Activated T-cell treated with anti-CD3 and anti-CD28 coated beads, Interleukin-2, amount 50 U/mL, for 1 hour (primary cell): ENCODE measurements at regions not wholly inside any gene's neighbourhood (a gene's known extent, or its start where the extent isn't known, plus 50 kb on each side); places are given as distances from the start of the nearest gene placed in this dataset.
"Not testable (repeated sequence)": the region's sequence is repeated elsewhere in the genome, so short reads cannot be mapped to it uniquely, and the experiment has no call there.

ENCODE experiments used
- DNase-seq: peaks from one replicate; pipeline ENCODE4 v3.0.0-alpha.2; 2020

DNA sequence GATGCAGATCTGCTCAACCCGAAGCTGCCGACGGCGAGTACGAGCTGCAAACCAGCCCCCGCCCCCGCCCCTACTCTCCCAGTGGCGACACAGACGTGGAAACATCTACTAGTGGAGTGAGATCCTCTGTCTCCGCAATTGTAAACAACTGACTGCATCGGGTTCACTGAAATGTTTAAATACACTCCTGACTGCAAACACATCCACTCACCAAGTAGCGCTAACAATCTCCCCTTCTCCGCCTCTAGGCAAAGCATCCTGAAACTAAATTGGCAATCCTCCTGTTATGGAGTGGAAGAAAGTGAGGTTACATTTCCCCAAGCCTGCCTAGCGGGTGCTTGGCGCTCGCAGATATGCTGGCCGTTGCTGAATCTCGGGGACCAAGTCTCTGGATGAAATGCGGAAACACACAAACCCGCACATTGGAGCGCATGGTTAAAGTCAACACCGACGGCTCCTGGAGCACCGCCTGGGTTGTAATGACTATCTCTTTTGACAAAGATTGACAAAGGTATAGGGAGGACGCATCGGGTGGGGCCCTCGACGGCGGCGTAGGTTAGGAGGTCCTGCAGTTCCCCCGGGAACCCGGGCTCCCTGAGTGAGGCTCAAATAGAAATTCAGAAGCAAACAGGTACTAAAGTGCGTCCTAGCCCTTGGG, 117.0 kb upstream of the TEX13C start:
- no peak for DNase-seq

- no peak for DNase-seq
These were observed 116.3 kb upstream of the TEX13C start for GRCh38 chrX:125203365-125203736.

GRCh38 chrX:125203737-125204578, 115.7 kb upstream of the TEX13C start:
- no peak for DNase-seq

- no peak for DNase-seq
These were observed 115.0 kb upstream of the TEX13C start for GRCh38 chrX:125204681-125205132.

DNA sequence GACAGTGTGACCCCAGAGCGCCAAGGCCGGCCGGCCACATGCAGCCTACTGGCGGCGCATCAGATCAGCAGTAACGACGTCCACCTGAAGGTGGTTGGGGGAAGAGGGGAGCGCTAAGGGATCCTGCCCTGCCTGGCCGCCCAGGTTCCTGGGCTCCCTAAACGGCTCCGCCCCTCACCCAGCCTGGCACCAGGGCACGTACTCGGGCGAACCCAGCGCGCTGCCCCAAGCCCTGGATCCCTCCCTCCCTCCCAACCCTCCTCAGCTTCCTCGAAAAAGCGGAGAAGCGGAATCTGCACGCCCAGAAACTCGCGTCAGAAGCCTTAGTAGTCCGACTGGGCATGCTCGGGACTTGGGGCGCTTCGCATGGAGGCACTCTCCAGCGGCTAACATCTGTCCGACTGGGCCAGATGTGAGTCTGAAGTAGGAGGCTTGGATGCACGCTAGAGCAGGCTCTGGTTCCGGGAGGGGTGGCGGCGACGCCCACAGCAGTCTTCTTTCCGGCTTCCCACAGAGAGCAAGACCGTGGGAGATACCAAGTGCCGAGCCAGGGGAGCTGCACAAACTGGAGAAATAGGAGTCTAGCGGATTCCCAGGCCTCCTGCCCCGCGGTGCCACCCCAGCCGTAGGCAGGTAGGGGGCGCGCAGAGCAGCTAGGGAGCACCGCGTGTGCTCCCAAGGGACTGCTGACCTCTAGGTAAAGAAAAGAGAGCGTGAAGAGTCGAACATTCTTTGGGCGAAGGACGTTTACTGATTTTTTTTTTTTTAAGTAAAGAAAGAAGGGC, 114.3 kb upstream of the TEX13C start:
- DNase-seq: peak; percentile 22

DNA sequence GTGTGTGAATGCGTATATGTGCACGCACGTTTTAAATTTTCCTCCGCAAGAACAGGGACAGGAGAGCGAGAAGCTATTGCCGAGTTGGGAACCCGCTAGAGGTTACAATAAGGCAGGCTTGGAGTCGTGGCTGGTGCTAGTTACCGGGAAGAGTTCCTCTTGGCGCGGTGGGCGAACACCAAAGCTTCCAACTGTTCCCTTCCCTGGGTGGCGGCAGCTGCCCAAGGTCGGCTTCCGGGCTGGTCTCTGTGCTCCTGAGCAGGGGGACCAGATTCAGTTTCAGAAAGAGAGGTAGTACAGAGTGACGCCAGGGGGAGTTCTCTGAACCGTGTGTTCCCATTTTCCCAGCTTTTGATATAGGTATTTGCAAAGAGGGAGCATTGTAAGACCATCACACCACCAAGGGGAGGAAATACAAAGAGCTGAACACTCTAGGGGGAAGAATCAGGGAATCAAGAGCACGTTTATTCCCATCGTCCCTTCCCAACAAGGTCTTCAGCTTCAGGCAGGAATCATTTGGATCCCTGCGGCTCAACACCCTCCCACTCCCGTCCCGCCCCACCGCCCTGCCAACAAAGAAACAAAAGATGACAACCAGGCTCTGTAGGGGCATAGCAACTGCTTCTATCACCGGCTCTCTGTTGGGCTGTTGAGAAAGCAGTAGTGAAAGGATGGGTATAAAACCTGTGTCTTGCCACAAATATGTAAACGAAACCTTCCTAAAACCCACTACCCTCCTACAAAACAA, 113.6 kb upstream of the TEX13C start:
- no peak for DNase-seq

DNA sequence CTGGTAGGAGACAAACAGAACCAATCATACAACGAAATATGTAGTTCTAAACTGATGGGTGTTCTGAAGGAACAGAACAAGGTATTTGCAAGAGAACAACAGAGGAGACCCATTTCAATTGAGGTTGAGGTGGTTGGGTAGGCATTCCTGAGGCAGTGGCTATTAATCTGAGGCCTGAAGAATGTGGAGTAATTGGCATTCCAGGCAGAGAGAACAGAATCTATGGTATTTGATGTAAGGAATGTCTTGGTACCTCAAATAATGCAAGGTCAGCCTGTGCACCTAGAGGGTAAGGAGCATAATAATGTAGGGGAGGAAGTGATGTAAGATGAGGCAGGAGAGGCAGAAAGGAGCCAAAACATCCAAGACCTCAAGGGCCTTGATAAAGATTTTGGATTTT, 109.5 kb upstream of the TEX13C start:
- no peak for DNase-seq

GRCh38 chrX:125219852-125220251, 99.8 kb upstream of the TEX13C start:
- no peak for DNase-seq

DNA sequence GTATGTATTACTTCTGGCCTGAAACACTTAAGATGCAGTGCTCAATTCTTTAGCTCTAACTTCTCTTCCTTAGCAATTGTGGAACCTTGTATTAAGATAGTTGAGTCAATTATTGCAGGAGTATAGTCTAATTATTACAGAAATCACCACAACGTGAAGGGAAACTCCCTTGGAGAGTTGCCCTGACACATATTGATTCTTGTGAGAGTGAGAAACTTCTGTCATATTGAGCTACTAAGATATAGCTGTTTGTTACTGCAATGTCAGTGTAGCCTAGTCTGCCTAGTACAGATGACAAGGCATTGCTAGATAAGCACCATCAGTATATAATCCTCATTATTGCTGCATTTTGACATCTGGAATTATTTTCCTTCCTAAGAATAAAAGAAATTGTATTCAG, 82.7 kb upstream of the TEX13C start:
- DNase-seq: no peak

- no peak for DNase-seq
These were observed 70.7 kb upstream of the TEX13C start for GRCh38 chrX:125248931-125249330.

GRCh38 chrX:125255759-125256158, 63.9 kb upstream of the TEX13C start:
- DNase-seq: not testable (repeated sequence)

DNA sequence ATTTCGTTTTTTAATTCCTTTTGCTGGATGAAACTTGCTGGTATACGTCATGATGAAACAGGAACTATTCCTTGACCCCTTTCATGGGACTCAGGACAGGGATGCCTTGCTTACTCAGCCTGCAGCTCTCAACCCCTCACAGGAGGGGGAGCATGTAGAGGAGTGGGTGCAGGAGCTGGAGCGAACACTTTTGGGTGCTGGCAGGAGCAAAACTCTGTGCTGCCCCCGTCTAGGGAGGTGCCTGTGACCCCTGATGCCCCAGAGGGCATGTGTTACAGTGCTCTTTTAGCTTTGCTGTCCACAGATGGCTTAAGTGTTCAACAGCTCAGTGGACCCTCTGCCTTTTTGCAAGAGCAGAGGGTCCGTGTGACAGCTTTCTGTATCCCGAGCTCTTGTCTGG, 56.8 kb upstream of the TEX13C start:
- no peak for DNase-seq

GRCh38 chrX:125266153-125266660, 53.5 kb upstream of the TEX13C start:
- DNase-seq: no peak
